ENCODE measurements at regions not wholly inside any gene's neighbourhood (a gene's known extent, or its start where the extent isn't known, plus 50 kb on each side); places are given as distances from the start of the nearest gene placed in this dataset.

GRCh38 chr7:36080843-36081242 lies 72.2 kb upstream of the EEPD1 start:
- TF ChIP-seq CTCF (IDR thresholded peaks at IDR 0.05) (no peak), EZH2 (IDR thresholded peaks at IDR 0.05) (no peak), EZH2phosphoT487 (IDR thresholded peaks at IDR 0.05) (no peak)

Data from neural progenitor cell (in vitro differentiated cells).